ENCODE measurements at regions not wholly inside any gene's neighbourhood (a gene's known extent, or its start where the extent isn't known, plus 50 kb on each side); places are given as distances from the start of the nearest gene placed in this dataset.

DNA sequence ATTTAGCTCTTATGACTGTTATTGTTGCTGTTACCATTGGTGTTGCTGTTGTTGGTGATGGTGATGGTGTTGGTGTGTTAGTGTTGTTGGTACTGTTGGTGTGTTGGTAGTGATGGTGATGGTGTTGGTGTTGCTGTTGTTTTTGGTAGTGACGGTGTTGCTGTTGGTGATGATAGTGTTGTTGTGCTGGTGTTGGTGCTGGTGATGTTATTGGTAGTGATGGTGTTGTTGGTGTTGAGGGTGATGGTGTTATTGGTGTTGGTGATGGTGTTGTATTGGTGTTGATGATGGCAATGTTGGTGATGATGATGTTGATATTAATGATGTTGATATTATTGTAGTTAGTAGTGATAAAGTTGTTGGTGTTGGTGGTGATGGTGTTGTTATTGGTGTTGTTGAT, 285.7 kb upstream of the FOXF1 start:
- no peak overlapping the region for H3K4me3 ChIP-seq (ENCODE audit: low read depth, low read length)
- ChIA-PET CTCF (no interaction called here), POLR2A (no interaction called here)
- DNase-seq (ENCODE audit: low read depth, low spot score): no peak
- TF ChIP-seq, protein P1, sequence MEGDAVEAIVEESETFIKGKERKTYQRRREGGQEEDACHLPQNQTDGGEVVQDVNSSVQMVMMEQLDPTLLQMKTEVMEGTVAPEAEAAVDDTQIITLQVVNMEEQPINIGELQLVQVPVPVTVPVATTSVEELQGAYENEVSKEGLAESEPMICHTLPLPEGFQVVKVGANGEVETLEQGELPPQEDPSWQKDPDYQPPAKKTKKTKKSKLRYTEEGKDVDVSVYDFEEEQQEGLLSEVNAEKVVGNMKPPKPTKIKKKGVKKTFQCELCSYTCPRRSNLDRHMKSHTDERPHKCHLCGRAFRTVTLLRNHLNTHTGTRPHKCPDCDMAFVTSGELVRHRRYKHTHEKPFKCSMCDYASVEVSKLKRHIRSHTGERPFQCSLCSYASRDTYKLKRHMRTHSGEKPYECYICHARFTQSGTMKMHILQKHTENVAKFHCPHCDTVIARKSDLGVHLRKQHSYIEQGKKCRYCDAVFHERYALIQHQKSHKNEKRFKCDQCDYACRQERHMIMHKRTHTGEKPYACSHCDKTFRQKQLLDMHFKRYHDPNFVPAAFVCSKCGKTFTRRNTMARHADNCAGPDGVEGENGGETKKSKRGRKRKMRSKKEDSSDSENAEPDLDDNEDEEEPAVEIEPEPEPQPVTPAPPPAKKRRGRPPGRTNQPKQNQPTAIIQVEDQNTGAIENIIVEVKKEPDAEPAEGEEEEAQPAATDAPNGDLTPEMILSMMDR (IDR thresholded peaks at IDR 0.05; ENCODE audit: insufficient read depth, low read length, missing control alignments): no peak

DNA sequence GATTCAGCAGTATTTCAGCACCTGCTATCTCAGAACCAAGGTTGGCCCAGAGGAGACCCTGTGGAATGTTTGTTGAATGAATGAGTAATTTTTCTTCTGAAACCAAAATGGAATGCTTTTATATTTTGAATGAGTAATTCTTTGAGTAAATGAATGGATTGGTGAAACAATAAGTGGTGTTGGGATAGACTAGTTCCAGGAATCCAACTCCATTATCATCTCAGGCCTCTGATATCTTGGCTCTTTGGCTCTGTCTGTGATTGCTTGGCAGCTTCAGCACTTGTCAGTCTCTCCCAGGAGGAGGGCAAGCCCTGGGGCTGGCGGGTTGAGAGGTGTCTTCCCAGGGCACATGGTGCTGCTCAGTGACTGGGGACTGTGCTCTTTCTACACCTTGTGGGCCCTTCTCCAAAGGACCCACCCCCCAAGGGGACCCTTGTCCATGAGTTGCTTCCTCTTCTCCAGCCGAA, 284.4 kb upstream of the FOXF1 start:
- CTCF ChIA-PET: interaction anchor here (1.1 kb wide), 1 partner anchor 292 kb away, joined by 5 read pairs; no protein-coding TSS in a partner anchor
- TF ChIP-seq, protein P1 (IDR thresholded peaks at IDR 0.05; ENCODE audit: insufficient read depth, low read length, missing control alignments): no peak
- POLR2A ChIA-PET: no interaction called here
- H3K4me3 ChIP-seq (ENCODE audit: low read depth, low read length): no peak overlapping the region
- no peak for DNase-seq (ENCODE audit: low read depth, low spot score)

DNA sequence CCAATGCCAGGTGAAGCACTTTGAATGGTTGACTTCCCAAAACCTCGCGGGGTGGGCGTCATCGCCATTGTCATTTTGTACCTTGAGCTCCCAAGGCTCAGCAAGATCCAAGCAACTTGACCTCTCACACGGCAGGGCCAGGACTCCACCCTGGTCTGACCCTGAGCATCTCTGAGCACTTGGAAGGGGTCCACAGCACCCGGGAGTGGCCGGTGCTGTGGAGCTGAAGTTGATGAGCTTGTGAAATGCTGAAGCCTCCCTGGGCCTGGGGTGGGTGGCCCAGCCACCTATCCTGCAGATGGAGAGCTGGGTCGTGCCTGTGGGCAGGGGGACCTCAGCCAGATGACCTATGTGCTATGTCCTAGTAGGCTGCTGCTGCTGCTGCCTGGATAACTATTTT, 283.3 kb upstream of the FOXF1 start:
- TF ChIP-seq, protein P1 (IDR thresholded peaks at IDR 0.05; ENCODE audit: insufficient read depth, low read length, missing control alignments): no peak
- ChIA-PET POLR2A (no interaction called here), CTCF (interaction anchor here (1.1 kb wide), 1 partner anchor 291 kb away, joined by 5 read pairs; no protein-coding TSS in a partner anchor)
- H3K4me3 ChIP-seq (ENCODE audit: low read depth, low read length): no peak overlapping the region
- DNase-seq (ENCODE audit: low read depth, low spot score): no peak

DNA sequence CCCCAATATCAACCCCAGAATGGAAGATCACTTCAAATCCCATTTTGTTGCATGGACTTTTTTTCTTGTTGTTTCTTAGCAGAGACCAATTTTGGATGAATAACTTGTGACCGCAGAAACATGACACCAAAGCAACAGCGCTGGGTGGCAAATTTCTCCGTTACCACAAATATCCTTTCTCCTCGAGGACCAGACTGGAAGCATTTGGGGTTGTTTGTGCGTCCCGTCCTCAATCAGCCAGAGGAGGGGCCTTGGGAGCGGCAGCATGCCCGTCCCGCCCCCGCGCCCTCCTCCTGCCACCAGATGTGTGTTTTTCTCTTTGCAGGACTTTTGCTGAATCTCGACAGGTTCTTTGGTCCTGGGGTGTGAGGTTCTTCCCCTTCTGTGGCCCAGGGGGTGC, 282.5 kb upstream of the FOXF1 start:
- H3K4me3 ChIP-seq (ENCODE audit: low read depth, low read length): no peak overlapping the region
- POLR2A ChIA-PET: no interaction called here
- CTCF ChIA-PET: no interaction called here
- peak; percentile 31 for DNase-seq (ENCODE audit: low read depth, low spot score)
- TF ChIP-seq, protein P1 (IDR thresholded peaks at IDR 0.05; ENCODE audit: insufficient read depth, low read length, missing control alignments): no peak

DNA sequence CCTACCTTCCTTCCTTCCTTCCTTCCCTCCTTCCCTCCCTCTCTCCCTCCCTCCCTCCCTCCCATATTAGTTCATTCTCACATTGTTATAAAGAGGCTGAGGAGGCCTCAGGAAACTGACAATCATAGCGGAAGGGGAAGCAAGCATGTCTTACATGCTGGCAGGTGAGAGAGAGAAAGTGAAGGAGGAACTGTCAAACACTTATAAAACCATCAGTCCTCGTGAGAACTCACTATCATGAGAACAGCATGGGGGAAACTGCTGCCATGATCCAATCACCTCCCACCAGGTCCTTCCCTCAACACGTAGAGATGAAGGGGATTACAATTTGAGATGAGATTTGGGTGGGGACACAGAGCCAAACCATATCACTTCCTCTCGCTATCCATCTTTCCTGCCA, 281.6 kb upstream of the FOXF1 start:
- ChIA-PET POLR2A (no interaction called here), CTCF (interaction anchor here (1.4 kb wide), 1 partner anchor 289 kb away, joined by 3 read pairs; no protein-coding TSS in a partner anchor)
- no peak overlapping the region for H3K4me3 ChIP-seq (ENCODE audit: low read depth, low read length)
- DNase-seq (ENCODE audit: low read depth, low spot score): no peak
- TF ChIP-seq, protein P1 (IDR thresholded peaks at IDR 0.05; ENCODE audit: insufficient read depth, low read length, missing control alignments): no peak

DNA sequence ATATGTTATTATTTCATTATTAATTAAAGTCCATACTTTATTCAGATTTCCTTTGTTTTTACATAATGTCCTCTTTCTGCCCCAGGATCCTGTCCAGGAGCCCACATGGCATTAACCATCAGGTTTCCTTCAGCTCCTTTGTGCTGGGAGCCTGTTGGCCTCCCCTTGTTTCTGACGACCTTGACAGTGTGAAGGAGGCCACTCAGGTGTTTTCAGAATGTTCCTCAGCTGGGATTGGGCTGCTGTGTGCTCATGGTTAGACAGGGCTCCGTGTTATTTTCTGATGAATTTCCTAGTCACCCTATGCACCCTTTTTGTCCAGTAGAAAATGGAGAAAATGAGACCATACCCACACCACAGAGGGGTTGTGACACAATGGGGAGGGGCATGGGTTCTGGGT, 281.0 kb upstream of the FOXF1 start:
- POLR2A ChIA-PET: no interaction called here
- no peak overlapping the region for H3K4me3 ChIP-seq (ENCODE audit: low read depth, low read length)
- DNase-seq (ENCODE audit: low read depth, low spot score): no peak
- CTCF ChIA-PET: interaction anchor here (1.4 kb wide), 1 partner anchor 288 kb away, joined by 3 read pairs; no protein-coding TSS in a partner anchor
- TF ChIP-seq, protein P1 (IDR thresholded peaks at IDR 0.05; ENCODE audit: insufficient read depth, low read length, missing control alignments): no peak

Measured in AG04449 (cell line).